HCEC 1CT (cell line): ENCODE measurements at regions not wholly inside any gene's neighbourhood (a gene's known extent, or its start where the extent isn't known, plus 50 kb on each side); places are given as distances from the start of the nearest gene placed in this dataset.

ENCODE experiments used
- DNase-seq: peaks from one replicate; pipeline ENCODE4 v3.0.0-alpha.2; 2017

- no peak for DNase-seq
These were observed 98.9 kb upstream of the ADRA2C start for GRCh38 chr4:3667258-3667657.

GRCh38 chr4:3666263-3666662 is 99.9 kb upstream of the ADRA2C start:
- no peak for DNase-seq

- no peak for DNase-seq
These were observed 100.8 kb upstream of the ADRA2C start for GRCh38 chr4:3665360-3665891.

GRCh38 chr4:3663791-3664190 is 102.4 kb upstream of the ADRA2C start:
- DNase-seq, result no peak

- no peak for DNase-seq
These were observed 103.7 kb upstream of the ADRA2C start for GRCh38 chr4:3662516-3662915.

GRCh38 chr4:3661989-3662388 is 104.2 kb upstream of the ADRA2C start:
- DNase-seq, result no peak

- no peak for DNase-seq
These were observed 105.2 kb upstream of the ADRA2C start for GRCh38 chr4:3660928-3661515.

- no peak for DNase-seq
These were observed 105.9 kb upstream of the ADRA2C start for GRCh38 chr4:3660086-3660927.

- no peak for DNase-seq
These were observed 107.1 kb upstream of the ADRA2C start for GRCh38 chr4:3659131-3659530.

- no peak for DNase-seq
These were observed 107.7 kb upstream of the ADRA2C start for GRCh38 chr4:3658530-3658913.

GRCh38 chr4:3657902-3658529 is 108.2 kb upstream of the ADRA2C start:
- no peak for DNase-seq

- no peak for DNase-seq
These were observed 109.5 kb upstream of the ADRA2C start for GRCh38 chr4:3656416-3657356.

- no peak for DNase-seq
These were observed 110.2 kb upstream of the ADRA2C start for GRCh38 chr4:3655963-3656362.

- no peak for DNase-seq
These were observed 110.7 kb upstream of the ADRA2C start for GRCh38 chr4:3655485-3655884.

- no peak for DNase-seq
These were observed 112.0 kb upstream of the ADRA2C start for GRCh38 chr4:3654036-3654807.

GRCh38 chr4:3652586-3652985 is 113.6 kb upstream of the ADRA2C start:
- no peak for DNase-seq

- DNase-seq, result no peak
These were observed 114.8 kb upstream of the ADRA2C start for GRCh38 chr4:3651267-3651845.

GRCh38 chr4:3649491-3649890 is 116.7 kb upstream of the ADRA2C start:
- DNase-seq, result no peak

- DNase-seq, result no peak
These were observed 116.5 kb upstream of the LRPAP1 start for GRCh38 chr4:3648731-3649130.

GRCh38 chr4:3648195-3648594 is 116.0 kb upstream of the LRPAP1 start:
- DNase-seq, result no peak

GRCh38 chr4:3647421-3647820 is 115.2 kb upstream of the LRPAP1 start:
- no peak for DNase-seq
